GM23338 (cell line): ENCODE measurements at regions not wholly inside any gene's neighbourhood (a gene's known extent, or its start where the extent isn't known, plus 50 kb on each side); places are given as distances from the start of the nearest gene placed in this dataset.

Source experiments
- ATAC-seq: fragments of 200-7000 bp; cut with Tn5 transposase; 3 replicates; pipeline ENCODE4 v1.9.1; 2020
- DNase-seq: peaks from one replicate; pipeline ENCODE4 v3.0.0-alpha.2; 2015; ENCODE audit warnings: low spot score
- H2AFZ ChIP-seq: fragments of 200-600 bp; sonication (generic); 2 replicates; pipeline ENCODE4 v1.8.0; 2016; ENCODE audit warnings: antibody characterized with exemption, mild to moderate bottlenecking, moderate library complexity
- H3F3A ChIP-seq: fragments of 200-600 bp; sonication (generic); replicated peaks from 2 replicates; pipeline ENCODE4 v1.8.0; 2017; ENCODE audit warnings: antibody characterized with exemption, mixed run types, low read depth
- H3K27ac ChIP-seq: fragments of 200-600 bp; sonication (generic); 2 replicates; pipeline ENCODE4 v1.6.1; 2016; ENCODE audit warnings: low read depth
- H3K27me3 ChIP-seq: fragments of 200-600 bp; sonication (generic); 2 replicates; pipeline ENCODE4 v1.8.0; 2016; ENCODE audit warnings: mild to moderate bottlenecking, mixed run types, moderate library complexity; ENCODE audit not compliant: insufficient read depth
- H3K36me3 ChIP-seq: fragments of 200-600 bp; sonication (generic); 2 replicates; pipeline ENCODE4 v1.8.0; 2016; ENCODE audit warnings: mild to moderate bottlenecking; ENCODE audit not compliant: insufficient read depth
- H3K4me1 ChIP-seq: fragments of 200-600 bp; sonication (generic); 2 replicates; pipeline ENCODE4 v1.8.0; 2016; ENCODE audit warnings: mild to moderate bottlenecking, moderate library complexity; ENCODE audit not compliant: insufficient read depth
- H3K4me2 ChIP-seq: fragments of 200-600 bp; sonication (generic); 2 replicates; pipeline ENCODE4 v1.7.1; 2017; ENCODE audit warnings: mixed run types
- H3K4me3 ChIP-seq: fragments of 200-600 bp; sonication (generic); 2 replicates; pipeline ENCODE4 v1.6.1; 2016; ENCODE audit warnings: mixed run types
- H3K79me2 ChIP-seq: fragments of 200-600 bp; sonication (generic); replicated peaks from 2 replicates; pipeline ENCODE4 v1.8.0; 2017; ENCODE audit warnings: mild to moderate bottlenecking; ENCODE audit not compliant: insufficient read depth
- H3K9me2 ChIP-seq: fragments of 200-600 bp; sonication (generic); 2 replicates; pipeline ENCODE4 v1.8.0; 2017; ENCODE audit not compliant: insufficient read depth
- H4K20me1 ChIP-seq: fragments of 200-600 bp; sonication (generic); replicated peaks from 2 replicates; pipeline ENCODE4 v1.8.0; 2017; ENCODE audit warnings: mild to moderate bottlenecking; ENCODE audit not compliant: insufficient read depth
- H3K27ac Mint-ChIP-seq: 2 replicates; pipeline ENCODE4 v1.8.0; 2020; ENCODE audit warnings: inconsistent platforms, mild to moderate bottlenecking, moderate library complexity, mixed read lengths
- H3K27me3 Mint-ChIP-seq: 3 replicates; pipeline ENCODE4 v1.8.0; 2022; ENCODE audit warnings: low read depth, mild to moderate bottlenecking, moderate library complexity, mixed read lengths, inconsistent platforms; ENCODE audit not compliant: insufficient read depth, poor library complexity
- H3K36me3 Mint-ChIP-seq: 3 replicates; pipeline ENCODE4 v1.8.0; 2021; ENCODE audit warnings: low read depth, mild to moderate bottlenecking, inconsistent platforms, moderate library complexity, mixed read lengths
- H3K4me1 Mint-ChIP-seq: 3 replicates; pipeline ENCODE4 v1.8.0; 2020; ENCODE audit warnings: mild to moderate bottlenecking, inconsistent platforms, mixed read lengths
- H3K4me3 Mint-ChIP-seq: 3 replicates; pipeline ENCODE4 v1.8.0; 2021; ENCODE audit warnings: moderate library complexity, mild to moderate bottlenecking, inconsistent platforms, mixed read lengths
- H3K9me3 Mint-ChIP-seq: 3 replicates; pipeline ENCODE4 v1.8.0; 2020; ENCODE audit warnings: moderate library complexity, mild to moderate bottlenecking, inconsistent platforms, mixed read lengths
- CREB1 ChIP-seq: fragments of 250-450 bp; sonication (Bioruptor Pico); IDR thresholded peaks from 2 replicates; pipeline ENCODE4 v1.5.0; 2020; ENCODE audit warnings: low read depth, mild to moderate bottlenecking, moderate library complexity
- ETS1 ChIP-seq: IDR thresholded peaks from 2 replicates; pipeline ENCODE4 v1.6.1; 2016; ENCODE audit warnings: antibody characterized with exemption
- EZH2 ChIP-seq: fragments of 200-600 bp; sonication (generic); IDR thresholded peaks from one replicate; pipeline ENCODE4 v1.8.0; 2017; ENCODE audit warnings: antibody characterized with exemption, mild to moderate bottlenecking, low read depth; ENCODE audit not compliant: unreplicated experiment
- EZH2phosphoT487 ChIP-seq: fragments of 200-600 bp; sonication (generic); IDR thresholded peaks from one replicate; pipeline ENCODE4 v1.8.1; 2018; ENCODE audit warnings: antibody characterized with exemption; ENCODE audit not compliant: unreplicated experiment
- JUNB ChIP-seq: IDR thresholded peaks from one replicate; pipeline ENCODE4 v1.6.1; 2016; ENCODE audit warnings: antibody characterized with exemption; ENCODE audit not compliant: unreplicated experiment
- NANOG ChIP-seq: IDR thresholded peaks from 2 replicates; pipeline ENCODE4 v1.6.1; 2016; ENCODE audit warnings: antibody characterized with exemption, borderline replicate concordance
- POLR2AphosphoS5 ChIP-seq: IDR thresholded peaks from 2 replicates; pipeline ENCODE4 v1.6.1; 2016; ENCODE audit warnings: antibody characterized with exemption, low read depth
- STAT1 ChIP-seq: IDR thresholded peaks from one replicate; pipeline ENCODE4 v1.6.1; 2016; ENCODE audit warnings: antibody characterized with exemption; ENCODE audit not compliant: unreplicated experiment
- ZNF114 ChIP-seq: fragments of 250-450 bp; sonication (Bioruptor Pico); IDR thresholded peaks from 2 replicates; pipeline ENCODE4 v1.5.0; 2020; ENCODE audit warnings: mild to moderate bottlenecking, moderate library complexity
- ZNF331 ChIP-seq: fragments of 250-450 bp; sonication (Bioruptor Pico); IDR thresholded peaks from 2 replicates; pipeline ENCODE4 v1.5.0; 2020; ENCODE audit warnings: low read depth, mild to moderate bottlenecking, moderate library complexity
- ZNF462 ChIP-seq: fragments of 250-450 bp; sonication (Bioruptor Pico); IDR thresholded peaks from 2 replicates; pipeline ENCODE4 v1.5.0; 2020; ENCODE audit warnings: mild to moderate bottlenecking, moderate library complexity
- TF ChIP-seq, protein P1 (sequence below), 2 experiments: fragments of 200-600 bp in 1 of 2; sonication (generic) in 1 of 2; conservative IDR thresholded peaks; 2 replicates each; pipeline versions ENCODE4 v1.5.1 to v1.6.1; 2016 to 2017; ENCODE audit warnings: antibody characterized with exemption in 2 of 2, low read depth in 2 of 2, mild to moderate bottlenecking in 2 of 2, moderate library complexity in 1 of 2
- TF ChIP-seq, protein P2 (sequence below): IDR thresholded peaks from one replicate; pipeline ENCODE4 v1.6.1; 2018; ENCODE audit warnings: antibody characterized with exemption; ENCODE audit not compliant: unreplicated experiment

DNA sequence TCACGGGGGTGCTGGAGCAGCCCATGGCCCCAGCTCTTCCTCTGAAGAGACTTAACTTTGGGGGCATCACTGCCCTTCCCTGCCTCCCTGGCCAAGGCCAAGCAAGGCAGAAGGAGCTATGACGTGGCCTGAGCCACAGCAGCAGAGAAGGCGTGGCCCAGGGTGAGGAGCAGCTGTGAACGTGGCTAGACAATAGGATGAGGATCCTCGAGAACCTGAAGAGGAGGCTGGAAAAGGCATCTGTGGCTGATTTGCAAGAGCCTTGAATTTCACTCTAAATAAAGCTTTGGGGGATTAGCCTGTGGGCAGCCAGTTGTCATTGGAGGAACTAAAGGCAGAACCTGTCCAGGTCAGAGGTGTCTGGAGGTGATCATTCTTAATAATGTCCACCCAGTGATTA is 652.9 kb upstream of the ID2 start:
- Histone ChIP-seq H3K27ac (no peak overlapping the region), H4K20me1 (no peaks in the 10 kb centered on the region), H2AFZ (no peak overlapping the region), H3K9me2 (no peaks in the 10 kb centered on the region; the same call in 1 of the 2 replicates), H3F3A (no peaks in the 10 kb centered on the region), H3K79me2 (no peaks in the 10 kb centered on the region), H3K4me2 (no peak overlapping the region), H3K4me3 (no peak overlapping the region), H3K36me3 (no peaks in the 10 kb centered on the region), H3K4me1 (no peaks in the 10 kb centered on the region), H3K27me3 (no peaks in the 10 kb centered on the region)
- Mint-ChIP-seq H3K27ac (no peak overlapping the region), H3K27me3 (peaks cover 11% of the 10 kb centered on the region), H3K4me3 (no peak overlapping the region), H3K4me1 (no peaks in the 10 kb centered on the region; the same call in 2 of the 3 replicates), H3K36me3 (peaks cover 2% of the 10 kb centered on the region; the same call in 2 of the 3 replicates), H3K9me3 (peaks cover 2% of the 10 kb centered on the region; the same call in 2 of the 3 replicates)
- no peak for TF ChIP-seq EZH2phosphoT487
- TF ChIP-seq POLR2AphosphoS5 = no peak
- TF ChIP-seq NANOG = no peak
- no peak for TF ChIP-seq ZNF462 (CRISPR knock-in tag)
- TF ChIP-seq STAT1 = no peak
- no peak for TF ChIP-seq ETS1
- no peak for TF ChIP-seq ZNF114 (CRISPR knock-in tag)
- no peak for TF ChIP-seq JUNB
- TF ChIP-seq CREB1 (CRISPR knock-in tag) = no peak
- no peak for TF ChIP-seq EZH2
- TF ChIP-seq, protein P1, sequence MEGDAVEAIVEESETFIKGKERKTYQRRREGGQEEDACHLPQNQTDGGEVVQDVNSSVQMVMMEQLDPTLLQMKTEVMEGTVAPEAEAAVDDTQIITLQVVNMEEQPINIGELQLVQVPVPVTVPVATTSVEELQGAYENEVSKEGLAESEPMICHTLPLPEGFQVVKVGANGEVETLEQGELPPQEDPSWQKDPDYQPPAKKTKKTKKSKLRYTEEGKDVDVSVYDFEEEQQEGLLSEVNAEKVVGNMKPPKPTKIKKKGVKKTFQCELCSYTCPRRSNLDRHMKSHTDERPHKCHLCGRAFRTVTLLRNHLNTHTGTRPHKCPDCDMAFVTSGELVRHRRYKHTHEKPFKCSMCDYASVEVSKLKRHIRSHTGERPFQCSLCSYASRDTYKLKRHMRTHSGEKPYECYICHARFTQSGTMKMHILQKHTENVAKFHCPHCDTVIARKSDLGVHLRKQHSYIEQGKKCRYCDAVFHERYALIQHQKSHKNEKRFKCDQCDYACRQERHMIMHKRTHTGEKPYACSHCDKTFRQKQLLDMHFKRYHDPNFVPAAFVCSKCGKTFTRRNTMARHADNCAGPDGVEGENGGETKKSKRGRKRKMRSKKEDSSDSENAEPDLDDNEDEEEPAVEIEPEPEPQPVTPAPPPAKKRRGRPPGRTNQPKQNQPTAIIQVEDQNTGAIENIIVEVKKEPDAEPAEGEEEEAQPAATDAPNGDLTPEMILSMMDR (conservative IDR thresholded peaks at IDR 0.05; ENCODE audit: low read depth in 2 of 2) = no peak
- TF ChIP-seq ZNF331 (CRISPR knock-in tag) = no peak
- TF ChIP-seq, protein P2, sequence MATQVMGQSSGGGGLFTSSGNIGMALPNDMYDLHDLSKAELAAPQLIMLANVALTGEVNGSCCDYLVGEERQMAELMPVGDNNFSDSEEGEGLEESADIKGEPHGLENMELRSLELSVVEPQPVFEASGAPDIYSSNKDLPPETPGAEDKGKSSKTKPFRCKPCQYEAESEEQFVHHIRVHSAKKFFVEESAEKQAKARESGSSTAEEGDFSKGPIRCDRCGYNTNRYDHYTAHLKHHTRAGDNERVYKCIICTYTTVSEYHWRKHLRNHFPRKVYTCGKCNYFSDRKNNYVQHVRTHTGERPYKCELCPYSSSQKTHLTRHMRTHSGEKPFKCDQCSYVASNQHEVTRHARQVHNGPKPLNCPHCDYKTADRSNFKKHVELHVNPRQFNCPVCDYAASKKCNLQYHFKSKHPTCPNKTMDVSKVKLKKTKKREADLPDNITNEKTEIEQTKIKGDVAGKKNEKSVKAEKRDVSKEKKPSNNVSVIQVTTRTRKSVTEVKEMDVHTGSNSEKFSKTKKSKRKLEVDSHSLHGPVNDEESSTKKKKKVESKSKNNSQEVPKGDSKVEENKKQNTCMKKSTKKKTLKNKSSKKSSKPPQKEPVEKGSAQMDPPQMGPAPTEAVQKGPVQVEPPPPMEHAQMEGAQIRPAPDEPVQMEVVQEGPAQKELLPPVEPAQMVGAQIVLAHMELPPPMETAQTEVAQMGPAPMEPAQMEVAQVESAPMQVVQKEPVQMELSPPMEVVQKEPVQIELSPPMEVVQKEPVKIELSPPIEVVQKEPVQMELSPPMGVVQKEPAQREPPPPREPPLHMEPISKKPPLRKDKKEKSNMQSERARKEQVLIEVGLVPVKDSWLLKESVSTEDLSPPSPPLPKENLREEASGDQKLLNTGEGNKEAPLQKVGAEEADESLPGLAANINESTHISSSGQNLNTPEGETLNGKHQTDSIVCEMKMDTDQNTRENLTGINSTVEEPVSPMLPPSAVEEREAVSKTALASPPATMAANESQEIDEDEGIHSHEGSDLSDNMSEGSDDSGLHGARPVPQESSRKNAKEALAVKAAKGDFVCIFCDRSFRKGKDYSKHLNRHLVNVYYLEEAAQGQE = no peak
- ATAC-seq = no peak
- no peak for DNase-seq
